Stimulated activated CD8-positive, alpha-beta memory T cell treated with anti-CD3 and anti-CD28 coated beads, Interleukin-2, amount 100 ng/mL, for 1 hour (primary cell): ENCODE measurements at regions not wholly inside any gene's neighbourhood (a gene's known extent, or its start where the extent isn't known, plus 50 kb on each side); places are given as distances from the start of the nearest gene placed in this dataset.

Experiments
- DNase-seq, 2 donors: peaks; one replicate each; pipeline ENCODE4 v3.0.0-alpha.2; 2020; ENCODE audit warnings: low read depth in 2 of 2

GRCh38 chr7:130995252-130996081 is 261.5 kb upstream of the KLF14 start:
- DNase-seq = no peak

DNA sequence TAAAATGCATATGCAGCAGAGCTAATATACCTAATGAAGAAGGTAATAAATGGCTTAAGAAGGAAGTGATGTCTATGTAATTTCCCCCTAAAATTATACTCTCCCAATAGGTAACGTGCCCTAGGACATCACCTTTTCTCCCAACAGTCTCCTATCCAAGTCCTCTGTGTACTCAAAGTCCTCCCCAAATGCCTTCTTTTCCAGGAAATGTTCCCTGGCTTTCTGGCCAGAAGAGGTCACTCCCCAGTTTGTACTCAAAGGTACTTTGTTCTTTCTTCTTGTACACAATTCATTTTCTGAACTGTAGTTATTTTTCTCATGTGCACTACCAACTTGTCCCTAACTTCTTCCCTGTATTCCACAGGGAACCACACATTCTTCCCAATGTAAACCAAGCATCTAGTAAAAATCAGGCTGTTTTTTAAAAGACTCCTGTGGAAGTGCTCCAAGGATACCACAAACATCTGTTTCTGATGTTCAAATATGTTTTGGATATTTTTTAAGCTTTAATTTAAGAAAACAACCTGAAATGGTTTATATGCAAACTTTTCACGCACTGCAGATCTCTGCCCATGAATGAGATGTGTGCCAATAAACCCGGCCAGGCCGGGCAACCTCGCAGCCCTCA is 262.3 kb upstream of the KLF14 start:
- no peak for DNase-seq

DNA sequence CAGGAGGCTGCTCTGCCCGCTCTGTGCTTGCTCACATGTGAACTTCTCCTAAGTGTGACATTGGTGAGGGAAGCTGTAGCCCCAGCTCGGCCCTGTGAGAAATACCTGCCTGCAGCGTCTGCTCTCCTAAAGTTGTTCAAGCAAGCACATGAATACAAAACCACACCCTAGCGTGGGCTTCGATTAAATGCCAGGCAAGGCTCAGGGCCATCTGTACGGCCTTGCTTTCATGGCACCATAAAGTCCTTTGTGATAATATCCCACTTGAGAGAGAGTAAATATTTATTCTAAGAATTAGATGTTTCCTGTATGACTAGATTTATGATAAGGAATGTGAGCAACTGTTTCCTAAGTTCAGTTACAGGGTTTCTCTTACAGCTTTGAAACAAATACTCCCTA is 262.8 kb upstream of the KLF14 start:
- no peak for DNase-seq

GRCh38 chr7:130998993-130999602 is 265.1 kb upstream of the KLF14 start:
- no peak for DNase-seq

GRCh38 chr7:130999926-131000325 is 265.9 kb upstream of the KLF14 start:
- DNase-seq = no peak

DNA sequence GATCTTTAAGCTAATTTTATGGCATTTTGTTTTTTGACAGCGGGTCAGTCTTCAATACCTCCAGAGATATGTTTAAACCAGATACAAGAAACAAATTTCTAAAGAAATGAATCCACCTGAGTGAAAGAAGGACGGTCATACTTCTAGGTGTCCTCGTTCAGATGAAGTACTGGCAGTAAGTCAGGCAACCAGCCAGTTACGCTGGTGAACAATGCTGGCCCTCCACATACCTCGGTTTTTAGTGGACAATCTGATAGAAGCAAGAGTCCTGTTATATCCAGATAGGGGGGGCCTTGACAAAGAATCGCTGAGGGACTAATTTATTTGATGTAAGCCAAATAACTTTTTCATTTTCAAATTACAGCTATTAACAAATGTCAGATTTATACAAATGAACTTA is 266.4 kb upstream of the KLF14 start:
- no peak for DNase-seq

GRCh38 chr7:131000873-131001272 is 266.9 kb upstream of the KLF14 start:
- DNase-seq = no peak

DNA sequence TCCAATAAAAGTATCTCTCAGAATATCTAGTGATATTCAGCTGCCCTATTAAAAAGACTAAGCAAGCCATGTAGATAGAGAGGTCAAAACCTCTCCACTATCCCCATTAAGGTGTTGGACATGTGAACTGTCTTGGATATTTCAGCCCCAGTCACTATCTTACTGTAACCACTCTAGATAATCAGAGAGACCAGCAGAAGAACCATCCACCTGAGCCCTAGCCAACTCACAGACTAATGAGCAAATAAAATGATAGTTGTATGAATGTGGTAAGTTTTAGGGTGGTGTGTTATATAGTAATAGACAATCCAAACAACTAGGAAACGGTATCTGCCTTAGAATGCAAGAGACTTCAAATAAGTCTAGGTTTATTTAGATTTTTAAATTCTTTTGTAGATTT is 268.6 kb upstream of the KLF14 start:
- no peak for DNase-seq

DNA sequence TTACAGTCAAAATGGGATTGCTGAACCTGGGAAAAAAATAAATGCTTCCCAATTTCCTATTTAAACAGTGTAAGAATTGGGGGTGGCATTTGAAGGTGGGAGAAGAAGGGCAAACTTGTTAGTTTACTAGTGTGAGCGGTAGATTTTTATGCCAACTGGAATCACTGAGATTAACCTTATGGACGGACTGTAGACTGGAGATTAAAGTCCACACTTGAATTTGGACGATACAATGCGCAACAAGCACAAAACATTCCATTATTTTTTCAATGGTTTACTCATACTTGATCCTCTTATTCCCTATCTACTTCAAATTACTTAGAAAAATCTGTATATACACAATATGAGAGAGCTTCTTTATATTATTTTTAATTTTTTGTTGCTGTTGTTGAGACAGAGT is 269.6 kb upstream of the KLF14 start:
- no peak for DNase-seq

GRCh38 chr7:131004371-131004770 is 270.4 kb upstream of the KLF14 start:
- no peak for DNase-seq

DNA sequence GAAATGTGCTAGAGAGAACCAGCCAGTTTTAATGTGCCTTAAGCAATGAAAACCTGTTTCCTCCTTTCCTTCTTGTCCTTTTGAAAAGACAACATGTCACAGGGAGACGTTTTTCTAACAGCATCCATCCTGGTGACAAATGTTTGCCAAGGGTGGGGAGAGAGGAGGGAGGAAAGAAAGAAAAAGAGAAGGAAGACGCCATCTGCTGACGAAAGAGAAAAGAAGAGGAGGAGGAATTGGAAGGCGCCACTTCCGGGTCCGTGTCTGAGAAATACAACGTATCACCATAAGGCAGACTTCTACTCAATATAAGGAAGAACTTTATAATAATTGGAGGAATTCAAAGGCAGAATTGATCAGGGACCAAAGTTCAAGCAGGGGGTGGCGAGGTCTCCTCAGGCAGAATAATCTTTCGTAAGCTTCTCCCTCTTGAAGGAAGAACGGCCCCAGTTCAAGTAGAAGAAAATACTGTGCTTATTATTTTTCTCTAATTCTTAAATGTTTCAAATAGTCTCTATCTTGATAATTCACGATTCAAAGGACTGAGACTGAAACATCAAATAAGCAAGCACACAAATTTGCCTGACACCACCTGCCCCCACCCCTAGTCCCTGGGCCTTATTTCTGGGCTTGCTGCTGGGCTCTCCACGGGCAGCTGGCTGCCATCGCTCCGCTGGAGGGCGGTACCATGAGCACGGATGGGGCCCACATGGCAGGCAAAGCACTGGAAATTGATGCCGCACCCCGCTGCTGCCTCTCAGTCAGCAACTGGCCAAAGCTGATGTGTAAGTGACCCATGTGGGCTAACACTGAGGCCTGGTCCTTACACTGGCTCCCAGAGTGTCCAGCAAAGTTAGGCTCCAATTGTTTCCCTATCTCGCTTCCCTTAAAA is 273.7 kb upstream of the KLF14 start:
- DNase-seq = peak in 1 of 2 donors; percentile 38

DNA sequence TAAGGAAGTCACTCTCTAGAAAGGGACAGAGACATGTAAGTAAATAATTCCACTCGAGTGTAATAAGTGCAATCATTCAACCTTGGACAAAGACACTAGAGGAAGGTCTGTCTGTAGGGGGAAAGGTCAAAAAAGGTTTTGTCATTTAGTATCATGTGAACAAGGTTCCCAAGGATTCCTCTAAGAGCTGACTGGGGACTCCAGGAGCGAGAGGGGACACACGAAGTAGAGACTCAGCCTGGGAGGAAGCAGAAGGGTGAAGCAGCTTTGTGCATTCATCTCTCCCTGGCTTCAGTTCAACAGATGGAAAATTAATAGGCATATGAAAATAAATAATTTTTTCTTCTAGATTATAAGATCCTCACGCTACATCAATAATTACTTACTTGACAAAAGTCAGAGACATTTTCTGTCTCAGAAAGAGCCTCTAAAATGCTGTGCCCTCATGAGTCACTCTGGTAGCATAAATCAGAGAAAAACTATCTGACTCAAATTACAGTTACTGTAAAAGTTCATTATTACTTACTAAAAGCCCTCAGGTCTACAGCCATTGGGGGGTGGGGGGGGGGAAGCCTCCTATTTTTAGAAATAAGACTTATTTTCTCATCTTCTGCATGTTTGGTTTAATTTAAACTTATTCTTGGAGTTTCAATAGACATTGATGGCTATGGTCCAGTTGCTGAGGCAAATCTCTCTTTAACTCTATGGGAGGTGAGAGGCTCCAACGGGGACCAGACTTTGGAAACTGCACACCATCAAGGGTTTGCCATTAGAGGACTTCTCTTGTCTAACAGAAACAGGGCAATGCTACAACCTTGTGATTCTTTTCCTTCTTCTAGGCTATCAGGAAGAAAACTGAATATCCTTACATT is 275.1 kb upstream of the KLF14 start:
- DNase-seq = no peak

GRCh38 chr7:131010029-131010716 is 276.2 kb upstream of the KLF14 start:
- no peak for DNase-seq

- DNase-seq = no peak
These were observed 276.9 kb upstream of the KLF14 start for GRCh38 chr7:131010717-131011431.

- DNase-seq = no peak
These were observed 277.4 kb upstream of the KLF14 start for GRCh38 chr7:131011432-131011742.

- DNase-seq = no peak
These were observed 278.0 kb upstream of the KLF14 start for GRCh38 chr7:131011976-131012375.

DNA sequence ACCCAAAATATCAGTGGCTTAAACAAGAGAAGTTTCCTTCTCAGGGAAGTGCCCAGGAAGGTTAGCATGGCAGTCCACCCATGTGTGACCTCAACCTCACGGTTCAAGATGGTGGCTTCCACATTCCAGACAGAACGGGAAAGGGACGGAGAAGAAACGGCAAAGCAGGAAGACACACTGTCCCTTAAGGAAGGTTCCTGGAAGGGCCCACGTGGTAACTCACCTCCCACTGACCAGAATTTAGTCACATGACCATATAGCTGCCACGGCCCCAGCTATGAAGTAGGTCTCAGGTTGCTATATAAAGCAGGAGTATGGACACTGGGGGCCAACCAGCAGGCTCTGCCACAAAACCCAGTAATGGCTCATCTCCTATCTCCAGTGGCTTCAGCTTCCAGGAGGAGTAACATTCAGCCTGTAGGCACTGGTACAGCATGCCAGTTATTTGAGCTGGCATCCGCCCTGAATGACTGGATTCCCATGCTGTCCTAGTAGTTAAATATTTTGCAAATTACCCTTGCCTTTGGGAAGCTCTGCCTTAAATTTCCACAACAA is 278.5 kb upstream of the KLF14 start:
- DNase-seq = no peak

DNA sequence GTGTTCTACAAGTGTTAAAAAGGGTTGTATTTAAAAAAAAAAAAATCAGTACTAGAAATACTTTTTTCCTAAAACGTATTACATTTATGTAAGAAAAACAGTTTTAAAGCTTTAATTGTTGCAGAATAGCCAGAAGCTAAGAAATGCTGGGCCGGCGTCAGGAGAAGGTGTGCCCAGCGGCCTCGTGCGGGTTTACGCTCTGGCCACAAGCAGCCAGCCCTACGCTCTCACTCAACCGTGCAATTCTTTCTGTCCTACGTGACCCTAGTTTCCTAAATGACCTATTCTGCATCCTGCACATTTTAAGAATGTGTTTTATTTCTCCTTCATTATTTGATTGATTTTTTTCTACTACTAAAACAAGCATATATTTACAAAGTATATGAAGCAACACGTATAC is 279.7 kb upstream of the KLF14 start:
- DNase-seq = no peak

GRCh38 chr7:131014906-131015656 is 281.1 kb upstream of the KLF14 start:
- no peak for DNase-seq
